IPS-18a (cell line): ENCODE measurements at regions not wholly inside any gene's neighbourhood (a gene's known extent, or its start where the extent isn't known, plus 50 kb on each side); places are given as distances from the start of the nearest gene placed in this dataset.
A peak's percentile ranks its signal among the peaks of the same experiment; 100 is the strongest.

Experiments
- H3K27ac ChIP-seq: one replicate; pipeline ENCODE4 v1.5.1; 2013; ENCODE audit warnings: low read length
- H3K27me3 ChIP-seq: one replicate; pipeline ENCODE4 v1.6.1; 2013; ENCODE audit warnings: mild to moderate bottlenecking, low read length; ENCODE audit not compliant: control insufficient read depth, insufficient read depth
- H3K36me3 ChIP-seq: one replicate; pipeline ENCODE4 v1.6.1; 2013; ENCODE audit warnings: low read depth, low read length; ENCODE audit not compliant: control insufficient read depth
- H3K4me1 ChIP-seq: one replicate; pipeline ENCODE4 v1.6.1; 2013; ENCODE audit warnings: low read depth, low read length; ENCODE audit not compliant: control insufficient read depth
- H3K4me3 ChIP-seq: one replicate; pipeline ENCODE4 v1.5.1; 2013; ENCODE audit warnings: low read length
- H3K9ac ChIP-seq: one replicate; pipeline ENCODE4 v1.6.1; 2013; ENCODE audit warnings: mild to moderate bottlenecking, low read length, moderate library complexity
- H3K9me3 ChIP-seq: one replicate; pipeline ENCODE4 v1.6.1; 2013; ENCODE audit warnings: low read depth, low read length; ENCODE audit not compliant: control insufficient read depth

GRCh38 chr9:13570068-13570974, 290.8 kb upstream of the MPDZ start:
- H3K9ac ChIP-seq: no peak overlapping the region
- no peak overlapping the region for H3K4me3 ChIP-seq
- peaks cover 20% of the 10 kb centered on the region for H3K27me3 ChIP-seq
- peaks cover 19% of the 10 kb centered on the region for H3K4me1 ChIP-seq
- no peak overlapping the region for H3K27ac ChIP-seq
- no peaks in the 10 kb centered on the region for H3K36me3 ChIP-seq
- no peaks in the 10 kb centered on the region for H3K9me3 ChIP-seq

GRCh38 chr9:13569602-13570067, 290.1 kb upstream of the MPDZ start:
- Histone ChIP-seq H3K27me3 (peaks cover 20% of the 10 kb centered on the region), H3K4me1 (peaks cover 17% of the 10 kb centered on the region), H3K27ac (no peak overlapping the region), H3K36me3 (no peaks in the 10 kb centered on the region), H3K9ac (no peak overlapping the region), H3K4me3 (no peak overlapping the region), H3K9me3 (no peaks in the 10 kb centered on the region)

- Histone ChIP-seq H3K27me3 (peaks cover 20% of the 10 kb centered on the region), H3K9me3 (no peaks in the 10 kb centered on the region), H3K36me3 (no peaks in the 10 kb centered on the region), H3K27ac (no peak overlapping the region), H3K9ac (peak overlapping the region; percentile 65), H3K4me1 (peaks cover 17% of the 10 kb centered on the region), H3K4me3 (peak overlapping the region; percentile 84)
Observed at GRCh38 chr9:13568841-13569601, 289.5 kb upstream of the MPDZ start.

GRCh38 chr9:13568405-13568804, 288.9 kb upstream of the MPDZ start:
- H3K36me3 ChIP-seq: no peaks in the 10 kb centered on the region
- H3K4me1 ChIP-seq: peaks cover 17% of the 10 kb centered on the region
- H3K9me3 ChIP-seq: no peaks in the 10 kb centered on the region
- H3K4me3 ChIP-seq: peak overlapping the region; percentile 84
- H3K27ac ChIP-seq: no peak overlapping the region
- H3K9ac ChIP-seq: peak overlapping the region; percentile 65
- H3K27me3 ChIP-seq: peaks cover 20% of the 10 kb centered on the region

GRCh38 chr9:13567833-13568232, 288.3 kb upstream of the MPDZ start:
- H3K9ac ChIP-seq: no peak overlapping the region
- no peak overlapping the region for H3K27ac ChIP-seq
- peaks cover 20% of the 10 kb centered on the region for H3K27me3 ChIP-seq
- no peak overlapping the region for H3K4me3 ChIP-seq
- H3K36me3 ChIP-seq: no peaks in the 10 kb centered on the region
- peaks cover 17% of the 10 kb centered on the region for H3K4me1 ChIP-seq
- H3K9me3 ChIP-seq: no peaks in the 10 kb centered on the region

GRCh38 chr9:13557746-13558145, 278.3 kb upstream of the MPDZ start:
- Histone ChIP-seq H3K27ac (no peak overlapping the region), H3K9ac (no peak overlapping the region), H3K4me3 (no peak overlapping the region), H3K9me3 (no peaks in the 10 kb centered on the region), H3K36me3 (no peaks in the 10 kb centered on the region), H3K27me3 (no peaks in the 10 kb centered on the region), H3K4me1 (no peaks in the 10 kb centered on the region)

GRCh38 chr9:13556656-13557055, 277.2 kb upstream of the MPDZ start:
- Histone ChIP-seq H3K9ac (no peak overlapping the region), H3K4me1 (no peaks in the 10 kb centered on the region), H3K27me3 (no peaks in the 10 kb centered on the region), H3K36me3 (no peaks in the 10 kb centered on the region), H3K27ac (no peak overlapping the region), H3K4me3 (no peak overlapping the region), H3K9me3 (no peaks in the 10 kb centered on the region)

- Histone ChIP-seq H3K27ac (no peak overlapping the region), H3K9ac (no peak overlapping the region), H3K4me3 (no peak overlapping the region)
Observed at GRCh38 chr9:13555989-13556500, 276.6 kb upstream of the MPDZ start.

GRCh38 chr9:13555516-13555915, 276.0 kb upstream of the MPDZ start:
- Histone ChIP-seq H3K9me3 (no peaks in the 10 kb centered on the region), H3K9ac (no peak overlapping the region), H3K36me3 (no peaks in the 10 kb centered on the region), H3K4me1 (peaks cover 3% of the 10 kb centered on the region), H3K27ac (no peak overlapping the region), H3K4me3 (no peak overlapping the region), H3K27me3 (no peaks in the 10 kb centered on the region)

More at GRCh38 chr9:13555989-13556500, 276.6 kb upstream of the MPDZ start:
- Histone ChIP-seq H3K36me3 (no peaks in the 10 kb centered on the region), H3K9me3 (no peaks in the 10 kb centered on the region), H3K27me3 (no peaks in the 10 kb centered on the region), H3K4me1 (no peaks in the 10 kb centered on the region)

- Histone ChIP-seq H3K9ac (no peak overlapping the region), H3K27ac (no peak overlapping the region), H3K27me3 (no peaks in the 10 kb centered on the region), H3K9me3 (no peaks in the 10 kb centered on the region), H3K4me1 (peaks cover 5% of the 10 kb centered on the region), H3K36me3 (no peaks in the 10 kb centered on the region), H3K4me3 (no peak overlapping the region)
Observed at GRCh38 chr9:13554626-13555025, 275.1 kb upstream of the MPDZ start.

GRCh38 chr9:13552606-13553215, 273.2 kb upstream of the MPDZ start:
- Histone ChIP-seq H3K9ac (no peak overlapping the region), H3K36me3 (no peaks in the 10 kb centered on the region), H3K27ac (no peak overlapping the region), H3K9me3 (no peaks in the 10 kb centered on the region), H3K4me3 (no peak overlapping the region), H3K4me1 (peaks cover 5% of the 10 kb centered on the region), H3K27me3 (no peaks in the 10 kb centered on the region)
